Astrocyte of the spinal cord (primary cell): ENCODE measurements at regions not wholly inside any gene's neighbourhood (a gene's known extent, or its start where the extent isn't known, plus 50 kb on each side); places are given as distances from the start of the nearest gene placed in this dataset.

Source experiments
- DNase-seq: peaks from one replicate; pipeline ENCODE4 v3.0.0; 2011; ENCODE audit warnings: low read depth, low spot score
- H3K4me3 ChIP-seq: 2 replicates; pipeline ENCODE4 v1.5.1; 2011; ENCODE audit warnings: low read depth, mild to moderate bottlenecking, low read length, moderate library complexity
- CTCF ChIP-seq: IDR thresholded peaks from 2 replicates; pipeline ENCODE4 v1.5.1; 2012; ENCODE audit warnings: low read depth, mild to moderate bottlenecking, low read length, inconsistent platforms
- in situ Hi-C: cut with HindIII; loops from 2 replicates; pipeline ENCODE4 v1.10.0; 2017; ENCODE audit warnings: low sequenced_read_pairs

GRCh38 chr2:191488135-191488534 lies 189.8 kb upstream of the NABP1 start:
- no peak for DNase-seq
- in situ Hi-C loops: no loop called here
- H3K4me3 ChIP-seq: no peak overlapping the region
- TF ChIP-seq CTCF: no peak

GRCh38 chr2:191489177-191489576 lies 188.8 kb upstream of the NABP1 start:
- in situ Hi-C loops: no loop called here
- TF ChIP-seq CTCF: no peak
- DNase-seq: no peak
- no peak overlapping the region for H3K4me3 ChIP-seq

GRCh38 chr2:191496838-191497237 lies 181.1 kb upstream of the NABP1 start:
- DNase-seq: no peak
- H3K4me3 ChIP-seq: no peak overlapping the region
- TF ChIP-seq CTCF: no peak
- in situ Hi-C loops: no loop called here

GRCh38 chr2:191497822-191498221 lies 180.1 kb upstream of the NABP1 start:
- in situ Hi-C loops: no loop called here
- no peak for DNase-seq
- TF ChIP-seq CTCF: no peak
- no peak overlapping the region for H3K4me3 ChIP-seq

GRCh38 chr2:191499050-191499449 lies 178.9 kb upstream of the NABP1 start:
- DNase-seq: no peak
- TF ChIP-seq CTCF: no peak
- H3K4me3 ChIP-seq: no peak overlapping the region
- in situ Hi-C loops: no loop called here

GRCh38 chr2:191499874-191500565 lies 177.9 kb upstream of the NABP1 start:
- DNase-seq: peak; percentile 36
- no peak overlapping the region for H3K4me3 ChIP-seq
- in situ Hi-C loops: loop anchor here (25.0 kb wide), 1 partner anchor 338 kb away; the partner anchor contains the start of gene STAT4
- TF ChIP-seq CTCF: no peak
